CD4-positive, alpha-beta T cell (primary cell): ENCODE measurements at regions not wholly inside any gene's neighbourhood (a gene's known extent, or its start where the extent isn't known, plus 50 kb on each side); places are given as distances from the start of the nearest gene placed in this dataset.

Experiments
- ATAC-seq: fragments of 200-7000 bp; cut with Tn5 transposase; one replicate; pipeline ENCODE4 v1.10.0; 2022; ENCODE audit warnings: mild to moderate bottlenecking; ENCODE audit not compliant: poor library complexity
- CTCF ChIA-PET: fragments of 350-600 bp; sonication (Branson Sonifier 250); formaldehyde crosslinking; loops from one replicate; lab custom pipeline; 2021; ENCODE audit warnings: antibody characterized with exemption, inconsistent platforms; lab: Charles Lee
- POLR2A ChIA-PET: fragments of 350-600 bp; sonication (Branson Sonifier 250); formaldehyde crosslinking; loops from one replicate; lab custom pipeline; 2021; ENCODE audit warnings: antibody characterized with exemption, inconsistent platforms; lab: Charles Lee
- DNase-seq, 14 experiments: peaks; one replicate each; pipeline ENCODE4 v3.0.0-alpha.2; 2013 to 2020; ENCODE audit warnings: mixed read lengths in 2 of 14
- H3K27ac ChIP-seq, 2 donors: one replicate each; pipeline versions ENCODE4 v1.5.1 to v1.7.0; 2013; ENCODE audit warnings: low read length in 2 of 2, low read depth in 1 of 2, mild to moderate bottlenecking in 1 of 2
- H3K27me3 ChIP-seq, 2 experiments: 1 replicate in 1 of 2; 2 replicates in 1 of 2; pipeline versions ENCODE4 v1.6.1 to v1.7.0; 2013; ENCODE audit warnings: low read length in 2 of 2, control low read depth in 1 of 2, mild to moderate bottlenecking in 1 of 2, moderate library complexity in 1 of 2; ENCODE audit not compliant: insufficient read depth in 2 of 2, control insufficient read depth in 1 of 2
- H3K36me3 ChIP-seq: one replicate; pipeline ENCODE4 v1.6.1; 2013; ENCODE audit warnings: low read length, control low read depth; ENCODE audit not compliant: insufficient read depth
- H3K4me1 ChIP-seq: one replicate; pipeline ENCODE4 v1.6.1; 2013; ENCODE audit warnings: low read length, control low read depth; ENCODE audit not compliant: insufficient read depth
- H3K4me3 ChIP-seq: one replicate; pipeline ENCODE4 v1.5.1; 2013; ENCODE audit warnings: mild to moderate bottlenecking, low read length, moderate library complexity
- H3K9me3 ChIP-seq, 2 experiments: 1 replicate in 1 of 2; 2 replicates in 1 of 2; pipeline versions ENCODE4 v1.6.1 to v1.7.0; 2013; ENCODE audit warnings: low read length in 2 of 2, mild to moderate bottlenecking in 2 of 2, control low read depth in 1 of 2, moderate library complexity in 1 of 2; ENCODE audit not compliant: control insufficient read depth in 1 of 2, insufficient read depth in 1 of 2
- H3K27ac Mint-ChIP-seq: one replicate; pipeline ENCODE4 v1.8.0; 2020; ENCODE audit warnings: mixed read lengths
- H3K27me3 Mint-ChIP-seq: one replicate; pipeline ENCODE4 v1.8.0; 2021; ENCODE audit warnings: mixed read lengths
- H3K36me3 Mint-ChIP-seq: one replicate; pipeline ENCODE4 v1.8.0; 2021; ENCODE audit warnings: low read depth, mixed read lengths
- H3K4me1 Mint-ChIP-seq: one replicate; pipeline ENCODE4 v1.8.0; 2021; ENCODE audit warnings: low read depth, mixed read lengths
- H3K4me3 Mint-ChIP-seq: one replicate; pipeline ENCODE4 v1.8.0; 2020; ENCODE audit warnings: mild to moderate bottlenecking, mixed read lengths
- H3K9me3 Mint-ChIP-seq: one replicate; pipeline ENCODE4 v1.8.0; 2020; ENCODE audit warnings: mixed read lengths
- intact Hi-C, 2 experiments: fragments of 100-400 bp; cut with DNase I in 1 of 2; cut with micrococcal nuclease in 1 of 2; formaldehyde crosslinking; loops; one replicate each; pipeline versions ENCODE4 v1.15.1 to v1.9.0; 2023 to 2025; cut with DNase I, micrococcal nuclease
- TF ChIP-seq, protein P1 (sequence below): fragments of 200-600 bp; IDR thresholded peaks from one replicate; pipeline ENCODE4 v1.8.0; 2022; ENCODE audit warnings: antibody characterized with exemption, mild to moderate bottlenecking

DNA sequence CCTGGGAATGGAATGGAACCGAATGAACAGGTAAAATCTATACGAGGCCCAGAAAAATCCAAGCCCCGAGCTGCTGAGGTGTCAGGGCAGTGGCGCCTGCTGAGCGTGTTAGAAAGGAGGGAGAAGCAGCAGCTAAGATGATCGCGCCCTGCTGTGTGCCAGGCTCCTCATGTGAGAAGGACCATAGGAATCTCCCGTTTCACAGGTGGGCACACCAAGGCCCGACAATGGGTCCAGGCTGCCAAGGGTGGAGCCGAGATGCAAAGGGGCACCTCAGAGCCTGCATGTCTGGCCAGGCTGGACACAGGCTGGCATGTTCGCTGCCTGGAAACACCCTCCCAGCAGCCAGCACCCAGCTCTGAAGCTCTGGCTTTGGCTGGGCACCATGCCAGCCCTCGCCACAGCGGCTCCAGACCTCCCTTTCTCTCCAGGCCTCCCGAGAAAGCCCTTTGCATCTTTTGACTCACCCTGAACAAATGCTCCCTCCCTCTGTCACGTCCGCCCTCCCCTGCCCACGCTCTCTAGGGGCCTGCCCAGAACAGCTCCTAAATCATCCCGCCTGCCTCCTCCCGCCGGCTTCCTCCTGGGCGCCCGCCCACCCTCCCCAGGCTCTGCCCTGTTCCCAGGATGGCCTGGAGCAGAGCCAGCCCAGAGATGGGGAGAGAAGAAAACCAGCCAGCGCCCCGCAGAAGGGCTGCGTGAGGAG is 217.8 kb upstream of the GSE1 start:
- TF ChIP-seq, protein P1, sequence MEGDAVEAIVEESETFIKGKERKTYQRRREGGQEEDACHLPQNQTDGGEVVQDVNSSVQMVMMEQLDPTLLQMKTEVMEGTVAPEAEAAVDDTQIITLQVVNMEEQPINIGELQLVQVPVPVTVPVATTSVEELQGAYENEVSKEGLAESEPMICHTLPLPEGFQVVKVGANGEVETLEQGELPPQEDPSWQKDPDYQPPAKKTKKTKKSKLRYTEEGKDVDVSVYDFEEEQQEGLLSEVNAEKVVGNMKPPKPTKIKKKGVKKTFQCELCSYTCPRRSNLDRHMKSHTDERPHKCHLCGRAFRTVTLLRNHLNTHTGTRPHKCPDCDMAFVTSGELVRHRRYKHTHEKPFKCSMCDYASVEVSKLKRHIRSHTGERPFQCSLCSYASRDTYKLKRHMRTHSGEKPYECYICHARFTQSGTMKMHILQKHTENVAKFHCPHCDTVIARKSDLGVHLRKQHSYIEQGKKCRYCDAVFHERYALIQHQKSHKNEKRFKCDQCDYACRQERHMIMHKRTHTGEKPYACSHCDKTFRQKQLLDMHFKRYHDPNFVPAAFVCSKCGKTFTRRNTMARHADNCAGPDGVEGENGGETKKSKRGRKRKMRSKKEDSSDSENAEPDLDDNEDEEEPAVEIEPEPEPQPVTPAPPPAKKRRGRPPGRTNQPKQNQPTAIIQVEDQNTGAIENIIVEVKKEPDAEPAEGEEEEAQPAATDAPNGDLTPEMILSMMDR, result no peak
- Mint-ChIP-seq H3K4me1 (no peaks in the 10 kb centered on the region), H3K4me3 (no peak overlapping the region), H3K27me3 (no peaks in the 10 kb centered on the region), H3K9me3 (no peaks in the 10 kb centered on the region), H3K36me3 (no peaks in the 10 kb centered on the region), H3K27ac (no peak overlapping the region)
- intact Hi-C loops, result no loop called here
- H3K9me3 ChIP-seq, result no peaks in the 10 kb centered on the region
- no peaks in the 10 kb centered on the region for H3K27me3 ChIP-seq
- H3K36me3 ChIP-seq, result no peaks in the 10 kb centered on the region
- CTCF ChIA-PET, result no interaction called here
- ATAC-seq, result no peak
- H3K4me1 ChIP-seq, result no peaks in the 10 kb centered on the region
- H3K4me3 ChIP-seq, result no peak overlapping the region
- no peak overlapping the region for H3K27ac ChIP-seq
- POLR2A ChIA-PET, result no interaction called here
- peak in 1 of 14 experiments; percentile 3 for DNase-seq

DNA sequence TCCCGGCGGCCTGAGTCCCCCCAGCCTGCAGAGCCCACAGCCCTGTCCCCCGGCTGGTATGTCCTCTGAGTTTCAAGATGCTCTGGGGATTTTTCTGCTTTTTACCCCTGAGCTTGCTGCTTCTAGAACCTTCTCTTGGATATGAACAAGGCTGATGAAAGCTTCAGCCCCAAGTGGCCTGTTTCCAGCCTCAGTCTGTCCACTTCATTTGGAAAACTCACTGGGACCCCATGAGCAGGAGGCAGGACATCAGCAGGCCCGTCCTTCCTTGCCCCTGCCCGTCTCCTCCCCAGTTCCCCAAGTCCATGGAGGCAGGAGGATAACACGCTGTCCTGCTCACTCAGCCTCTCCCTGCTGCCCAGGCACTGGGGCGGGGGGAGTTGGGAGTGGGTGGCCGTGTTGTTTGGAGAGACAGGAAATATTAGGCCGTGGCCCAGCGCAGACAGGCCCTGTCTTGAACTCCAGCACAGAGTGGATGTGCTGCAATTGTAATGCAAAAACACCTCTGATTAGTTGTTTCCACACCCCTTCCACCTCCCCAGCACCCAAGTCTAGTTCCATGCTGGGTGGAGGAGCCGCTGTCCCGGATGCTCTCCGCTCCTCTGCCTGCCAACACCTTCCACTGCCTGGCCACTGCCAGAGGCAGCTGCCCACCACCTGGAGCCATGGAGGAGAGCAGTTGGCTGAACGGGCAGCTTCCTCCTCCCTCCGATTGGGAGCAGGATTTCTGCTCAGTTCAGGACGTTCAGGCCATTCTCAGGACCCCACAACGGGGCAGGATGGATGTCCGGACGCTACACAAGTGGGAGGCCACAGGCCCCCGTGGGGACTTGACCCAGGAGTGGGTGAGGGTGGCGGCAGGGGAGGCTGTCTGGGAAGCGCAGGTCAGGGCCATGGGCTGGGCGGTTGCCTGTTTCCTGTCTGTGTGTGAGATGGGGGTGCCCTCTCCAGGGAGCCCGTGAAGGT is 216.9 kb upstream of the GSE1 start:
- H3K4me3 Mint-ChIP-seq, result no peak overlapping the region
- DNase-seq (peak in 1 of 14 experiments; percentile 4), ATAC-seq (no peak)
- intact Hi-C loops, result no loop called here
- no peaks in the 10 kb centered on the region for H3K4me1 Mint-ChIP-seq
- ChIA-PET POLR2A (no interaction called here), CTCF (no interaction called here)
- no peaks in the 10 kb centered on the region for H3K4me1 ChIP-seq
- H3K4me3 ChIP-seq, result no peak overlapping the region
- H3K27me3 ChIP-seq, result no peaks in the 10 kb centered on the region
- H3K27ac Mint-ChIP-seq, result no peak overlapping the region
- H3K9me3 Mint-ChIP-seq, result no peaks in the 10 kb centered on the region
- H3K27me3 Mint-ChIP-seq, result no peaks in the 10 kb centered on the region
- TF ChIP-seq, protein P1, result no peak
- peaks cover 0 to 5% of the 10 kb centered on the region in 2 experiments for H3K9me3 ChIP-seq
- no peaks in the 10 kb centered on the region for H3K36me3 Mint-ChIP-seq
- no peak overlapping the region for H3K27ac ChIP-seq
- no peaks in the 10 kb centered on the region for H3K36me3 ChIP-seq

DNA sequence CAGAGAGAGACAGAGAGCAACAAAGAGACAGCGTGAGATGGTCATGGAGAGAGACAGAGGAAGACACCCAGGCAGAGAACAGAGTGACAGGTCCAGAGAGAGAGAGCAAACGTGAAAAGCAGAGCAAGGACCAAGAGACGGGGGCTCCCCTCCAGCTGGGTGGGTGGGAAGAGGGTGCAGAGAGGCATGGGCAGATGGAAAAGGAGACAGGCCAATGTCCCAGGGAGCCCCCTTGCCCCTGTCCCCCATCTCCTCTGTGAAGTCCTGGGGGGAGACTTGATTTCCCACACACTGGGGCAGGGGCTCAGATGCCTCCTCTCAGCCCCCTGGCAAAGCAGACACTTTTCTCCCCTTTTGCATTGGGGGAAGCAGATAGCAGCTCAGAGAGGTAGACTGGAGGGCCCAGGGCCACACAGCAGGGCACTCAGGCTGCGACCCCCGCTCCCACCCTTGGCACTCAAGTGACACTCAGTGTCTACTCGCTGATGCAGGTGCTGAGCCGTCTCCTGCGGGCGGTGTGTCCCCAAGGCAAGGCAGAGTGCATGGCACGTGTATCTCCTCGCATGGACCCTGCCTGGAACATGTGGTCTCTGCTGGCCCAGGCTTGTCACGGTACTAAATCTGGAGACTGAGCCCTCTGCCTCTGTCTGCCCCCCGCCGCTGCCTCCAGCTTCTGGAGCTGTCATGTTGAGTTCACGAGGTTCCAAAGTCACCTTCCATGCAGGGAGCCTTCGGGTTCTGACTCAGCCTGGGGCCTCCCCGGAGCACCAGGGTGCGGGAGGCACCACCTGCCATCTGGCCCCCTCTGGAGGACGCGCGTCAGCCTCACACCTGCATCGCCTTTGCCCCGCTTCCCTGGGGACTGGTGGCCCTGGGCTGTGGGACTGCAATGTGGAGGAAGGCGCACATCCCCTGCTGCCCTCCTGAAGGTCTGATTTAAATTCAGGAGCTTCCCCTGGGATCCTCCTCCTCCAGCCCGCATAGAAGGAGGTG is 215.9 kb upstream of the GSE1 start:
- Mint-ChIP-seq H3K4me3 (no peak overlapping the region), H3K36me3 (no peaks in the 10 kb centered on the region)

More for the DNA sequence above, 215.9 kb upstream of the GSE1 start:
- intact Hi-C loops, result no loop called here
- H3K27me3 ChIP-seq, result no peaks in the 10 kb centered on the region
- no peaks in the 10 kb centered on the region for H3K36me3 ChIP-seq
- CTCF ChIA-PET, result no interaction called here
- TF ChIP-seq, protein P1, result no peak
- Mint-ChIP-seq H3K9me3 (no peaks in the 10 kb centered on the region), H3K4me1 (no peaks in the 10 kb centered on the region), H3K27ac (no peak overlapping the region), H3K27me3 (no peaks in the 10 kb centered on the region)
- no peaks in the 10 kb centered on the region for H3K4me1 ChIP-seq
- DNase-seq, result peak in 1 of 14 experiments; percentile 1
- ATAC-seq, result no peak
- POLR2A ChIA-PET, result no interaction called here
- H3K27ac ChIP-seq, result no peak overlapping the region
- peaks cover 0 to 15% of the 10 kb centered on the region in 2 experiments for H3K9me3 ChIP-seq
- no peak overlapping the region for H3K4me3 ChIP-seq
